Karpas-422 (cell line): ENCODE measurements at regions not wholly inside any gene's neighbourhood (a gene's known extent, or its start where the extent isn't known, plus 50 kb on each side); places are given as distances from the start of the nearest gene placed in this dataset.

Source experiments
- DNase-seq: peaks from one replicate; pipeline ENCODE4 v3.0.0-alpha.2; 2015
- H2AFZ ChIP-seq: fragments of 200-600 bp; sonication (generic); 2 replicates; pipeline ENCODE4 v1.6.1; 2014; ENCODE audit warnings: antibody characterized with exemption, low read length, mixed read lengths
- H3K27ac ChIP-seq: fragments of 200-600 bp; sonication (generic); 2 replicates; pipeline ENCODE4 v1.5.1; 2014; ENCODE audit warnings: mild to moderate bottlenecking, low read length, moderate library complexity
- H3K27me3 ChIP-seq: fragments of 200-600 bp; sonication (generic); 2 replicates; pipeline ENCODE4 v1.6.1; 2014; ENCODE audit warnings: low read length, mixed read lengths
- H3K36me3 ChIP-seq: fragments of 200-600 bp; sonication (generic); 2 replicates; pipeline ENCODE4 v1.6.1; 2014; ENCODE audit warnings: low read length, mixed read lengths; ENCODE audit not compliant: insufficient read depth
- H3K4me1 ChIP-seq: fragments of 200-600 bp; sonication (generic); 2 replicates; pipeline ENCODE4 v1.6.1; 2014; ENCODE audit warnings: mild to moderate bottlenecking, low read length, mixed read lengths
- H3K4me2 ChIP-seq: fragments of 200-600 bp; sonication (generic); 2 replicates; pipeline ENCODE4 v1.6.1; 2014; ENCODE audit warnings: low read length, low read depth, mild to moderate bottlenecking; ENCODE audit not compliant: poor library complexity, severe bottlenecking
- H3K4me3 ChIP-seq: fragments of 200-600 bp; sonication (generic); 2 replicates; pipeline ENCODE4 v1.5.1; 2014; ENCODE audit warnings: mild to moderate bottlenecking, antibody characterized with exemption, low read length, mixed read lengths
- H3K79me2 ChIP-seq: fragments of 200-600 bp; sonication (generic); 2 replicates; pipeline ENCODE4 v1.6.1; 2014; ENCODE audit warnings: mild to moderate bottlenecking, low read length, mixed read lengths
- H3K9ac ChIP-seq: fragments of 200-600 bp; sonication (generic); 2 replicates; pipeline ENCODE4 v1.6.0; 2014; ENCODE audit warnings: low read length
- H3K9me2 ChIP-seq: fragments of 200-600 bp; sonication (generic), shearing (Covaris generic); replicated peaks from 2 replicates; pipeline ENCODE4 v1.6.0; 2014; ENCODE audit warnings: mild to moderate bottlenecking, low read length, moderate library complexity; ENCODE audit not compliant: insufficient read depth
- H3K9me3 ChIP-seq: fragments of 300-700, 200-600 bp; sonication (generic); 2 replicates; pipeline ENCODE4 v1.6.1; 2014; ENCODE audit warnings: low read length, mixed read lengths
- H4K20me1 ChIP-seq: fragments of 200-600 bp; sonication (generic); 2 replicates; pipeline ENCODE4 v1.6.1; 2014; ENCODE audit warnings: mild to moderate bottlenecking, antibody characterized with exemption, low read length, low read depth; ENCODE audit not compliant: insufficient read depth

- H3K9ac ChIP-seq, result no peak overlapping the region
- no peaks in the 10 kb centered on the region for H3K4me1 ChIP-seq
- no peak overlapping the region for H3K4me2 ChIP-seq
- DNase-seq, result no peak
- no peaks in the 10 kb centered on the region for H3K9me2 ChIP-seq
- H3K27ac ChIP-seq, result no peak overlapping the region
- H2AFZ ChIP-seq, result no peak overlapping the region
- H3K36me3 ChIP-seq, result no peaks in the 10 kb centered on the region
- H3K4me3 ChIP-seq, result no peak overlapping the region
- no peaks in the 10 kb centered on the region for H3K27me3 ChIP-seq
- H3K9me3 ChIP-seq, result no peaks in the 10 kb centered on the region
- H4K20me1 ChIP-seq, result no peaks in the 10 kb centered on the region
- no peaks in the 10 kb centered on the region for H3K79me2 ChIP-seq
These were observed 830.1 kb upstream of the ZEB2 start for GRCh38 chr2:145350011-145350410.

- Histone ChIP-seq H3K9me3 (no peaks in the 10 kb centered on the region), H3K4me2 (no peak overlapping the region), H3K27me3 (no peaks in the 10 kb centered on the region), H3K4me3 (no peak overlapping the region), H3K9me2 (no peaks in the 10 kb centered on the region), H2AFZ (no peak overlapping the region), H3K36me3 (no peaks in the 10 kb centered on the region), H3K9ac (no peak overlapping the region), H3K27ac (no peak overlapping the region), H3K79me2 (no peaks in the 10 kb centered on the region), H3K4me1 (no peaks in the 10 kb centered on the region), H4K20me1 (no peaks in the 10 kb centered on the region)
- DNase-seq, result no peak
These were observed 824.3 kb upstream of the ZEB2 start for GRCh38 chr2:145344076-145344724.

DNA sequence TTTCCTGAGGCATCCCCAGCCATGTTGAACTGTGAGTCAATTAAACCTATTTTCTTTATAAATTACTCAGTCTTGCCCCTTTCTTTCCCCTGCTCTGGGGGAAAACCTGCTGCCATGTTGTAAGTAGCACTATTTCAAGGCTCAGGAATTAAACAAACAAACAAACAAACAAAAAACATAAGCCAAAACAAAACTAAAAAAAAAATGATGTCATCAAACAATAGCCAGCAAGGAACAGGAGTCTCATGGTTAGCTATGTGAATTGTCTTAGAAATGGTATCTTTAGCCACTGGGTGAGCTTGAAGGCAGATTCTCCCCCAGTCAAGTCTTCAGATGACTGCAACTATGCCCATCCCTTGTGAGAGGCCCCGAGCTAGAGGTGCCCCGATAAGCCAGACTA, 823.4 kb upstream of the ZEB2 start:
- Histone ChIP-seq H3K27me3 (no peaks in the 10 kb centered on the region), H3K9ac (no peak overlapping the region), H2AFZ (no peak overlapping the region), H3K27ac (no peak overlapping the region), H3K4me3 (no peak overlapping the region), H3K4me1 (no peaks in the 10 kb centered on the region), H3K9me3 (no peaks in the 10 kb centered on the region), H3K79me2 (no peaks in the 10 kb centered on the region), H4K20me1 (no peaks in the 10 kb centered on the region), H3K9me2 (no peaks in the 10 kb centered on the region), H3K4me2 (no peak overlapping the region), H3K36me3 (no peaks in the 10 kb centered on the region)
- DNase-seq, result no peak

DNA sequence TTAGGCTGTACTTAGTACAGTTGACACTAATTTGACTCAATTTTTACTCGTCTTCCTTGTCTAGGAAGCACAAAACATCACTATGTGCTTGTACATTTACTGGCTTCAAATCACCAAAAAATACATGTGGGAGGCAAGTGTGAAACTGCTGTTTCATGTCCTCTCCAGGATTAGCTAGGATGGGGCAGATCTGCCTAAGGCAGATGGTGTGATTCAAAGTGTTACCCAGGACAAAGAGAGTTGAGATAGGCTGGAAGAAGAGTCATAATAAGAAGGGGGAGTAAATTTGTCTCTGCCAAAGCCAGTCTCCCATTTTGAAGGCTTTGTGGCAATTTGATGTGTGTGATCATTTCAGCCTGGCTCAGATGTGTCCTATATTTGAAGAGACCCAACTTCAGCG, 821.6 kb upstream of the ZEB2 start:
- Histone ChIP-seq H3K9me2 (no peaks in the 10 kb centered on the region), H2AFZ (no peak overlapping the region), H3K4me2 (no peak overlapping the region)

GRCh38 chr2:145339646-145340045, 819.7 kb upstream of the ZEB2 start:
- H3K79me2 ChIP-seq, result no peaks in the 10 kb centered on the region
- H3K4me1 ChIP-seq, result no peaks in the 10 kb centered on the region
- H3K9me2 ChIP-seq, result no peaks in the 10 kb centered on the region
- H3K27me3 ChIP-seq, result no peaks in the 10 kb centered on the region
- H3K9ac ChIP-seq, result no peak overlapping the region
- H4K20me1 ChIP-seq, result no peaks in the 10 kb centered on the region
- H3K9me3 ChIP-seq, result no peaks in the 10 kb centered on the region
- no peak overlapping the region for H3K4me2 ChIP-seq
- H2AFZ ChIP-seq, result no peak overlapping the region
- no peak overlapping the region for H3K4me3 ChIP-seq
- no peak for DNase-seq
- H3K27ac ChIP-seq, result no peak overlapping the region
- H3K36me3 ChIP-seq, result no peaks in the 10 kb centered on the region

More for the DNA sequence above, 821.6 kb upstream of the ZEB2 start:
- Histone ChIP-seq H3K4me1 (no peaks in the 10 kb centered on the region), H3K4me3 (no peak overlapping the region), H3K36me3 (no peaks in the 10 kb centered on the region), H3K27ac (no peak overlapping the region), H3K79me2 (no peaks in the 10 kb centered on the region), H3K27me3 (no peaks in the 10 kb centered on the region), H3K9me3 (no peaks in the 10 kb centered on the region), H4K20me1 (no peaks in the 10 kb centered on the region), H3K9ac (no peak overlapping the region)
- DNase-seq, result no peak

DNA sequence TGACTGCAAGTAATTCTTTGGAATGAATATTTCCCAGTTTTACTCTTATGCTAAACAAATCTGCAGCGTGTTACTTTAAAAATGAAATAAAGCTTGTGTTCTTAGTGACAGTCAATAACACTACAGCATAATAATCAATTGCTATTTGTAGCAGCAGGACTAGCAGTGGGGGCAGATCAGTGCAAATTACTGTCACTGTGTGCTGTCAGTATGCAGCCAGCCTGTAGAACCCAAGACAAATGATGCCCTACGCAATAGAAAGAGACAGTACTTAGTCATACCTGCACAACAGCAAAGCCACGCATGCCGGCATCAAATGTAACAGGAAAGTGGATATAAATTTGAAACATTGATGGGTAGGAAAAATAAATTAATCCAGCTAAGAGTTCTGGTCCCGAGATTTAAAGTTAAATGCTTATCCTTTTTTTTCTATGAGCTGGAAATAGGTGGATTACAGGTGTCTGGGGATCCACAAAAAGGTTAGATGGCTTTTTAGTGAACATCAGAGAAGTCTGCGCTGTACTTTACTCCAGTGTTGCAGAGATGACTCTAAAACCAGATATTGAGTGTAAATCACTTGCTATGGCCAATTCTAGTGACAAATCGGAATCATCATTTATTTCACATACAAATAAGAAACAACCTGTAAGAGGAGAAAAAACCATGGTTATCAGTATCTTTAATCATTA, 812.4 kb upstream of the ZEB2 start:
- DNase-seq, result no peak
- no peak overlapping the region for H3K9ac ChIP-seq
- no peaks in the 10 kb centered on the region for H3K36me3 ChIP-seq
- H4K20me1 ChIP-seq, result no peaks in the 10 kb centered on the region
- no peak overlapping the region for H3K4me2 ChIP-seq
- H3K4me3 ChIP-seq, result no peak overlapping the region
- no peak overlapping the region for H3K27ac ChIP-seq
- H3K9me3 ChIP-seq, result no peaks in the 10 kb centered on the region
- H3K9me2 ChIP-seq, result no peaks in the 10 kb centered on the region
- no peaks in the 10 kb centered on the region for H3K4me1 ChIP-seq
- H3K27me3 ChIP-seq, result no peaks in the 10 kb centered on the region
- H2AFZ ChIP-seq, result no peak overlapping the region
- no peaks in the 10 kb centered on the region for H3K79me2 ChIP-seq

DNA sequence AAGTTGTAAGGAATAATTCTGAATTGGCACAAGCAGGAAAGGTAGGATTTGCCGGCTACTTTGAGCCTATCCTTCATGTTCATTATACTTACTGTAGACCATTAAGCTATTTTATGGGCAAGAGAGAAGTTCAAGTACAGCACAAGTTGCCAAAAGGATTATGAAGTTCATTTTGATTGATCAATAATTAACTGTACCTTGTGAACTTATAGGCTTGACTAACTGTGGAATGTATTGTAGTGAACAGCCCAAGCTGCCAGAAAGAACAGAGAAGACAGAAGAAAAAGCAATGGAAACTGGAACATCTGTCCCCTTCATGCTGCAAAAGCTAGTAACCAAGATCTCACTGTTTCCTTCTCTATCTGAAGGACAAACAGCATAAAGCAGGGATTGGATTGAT, 810.1 kb upstream of the ZEB2 start:
- Histone ChIP-seq H3K4me3 (no peak overlapping the region), H3K27me3 (no peaks in the 10 kb centered on the region), H3K9me2 (no peaks in the 10 kb centered on the region), H3K4me2 (no peak overlapping the region), H4K20me1 (no peaks in the 10 kb centered on the region), H3K9me3 (no peaks in the 10 kb centered on the region), H3K36me3 (no peaks in the 10 kb centered on the region), H3K79me2 (no peaks in the 10 kb centered on the region), H2AFZ (no peak overlapping the region), H3K27ac (no peak overlapping the region), H3K9ac (no peak overlapping the region), H3K4me1 (no peaks in the 10 kb centered on the region)
- no peak for DNase-seq

DNA sequence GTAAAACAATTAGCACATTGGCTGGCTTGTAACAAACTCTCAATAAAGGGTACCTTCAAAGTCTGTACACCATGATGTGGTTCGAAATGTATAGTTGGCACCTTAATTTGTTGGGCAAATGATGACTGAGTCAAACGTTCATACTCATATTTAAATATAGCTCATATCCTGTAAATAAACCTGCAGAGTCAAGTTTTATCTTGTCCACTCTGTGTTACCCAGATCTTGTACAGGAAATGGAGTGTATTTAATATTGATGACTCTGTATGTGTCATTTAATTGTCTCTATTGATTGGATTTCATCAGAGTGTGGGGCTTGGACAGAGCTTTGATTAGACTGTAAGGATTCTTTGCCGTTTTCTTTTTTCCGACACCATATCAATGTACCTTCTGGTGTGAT, 805.6 kb upstream of the ZEB2 start:
- Histone ChIP-seq H3K27me3 (no peaks in the 10 kb centered on the region), H2AFZ (no peak overlapping the region), H3K4me2 (no peak overlapping the region), H4K20me1 (no peaks in the 10 kb centered on the region), H3K36me3 (no peaks in the 10 kb centered on the region), H3K9me2 (no peaks in the 10 kb centered on the region), H3K4me1 (no peaks in the 10 kb centered on the region), H3K79me2 (no peaks in the 10 kb centered on the region), H3K4me3 (no peak overlapping the region), H3K27ac (no peak overlapping the region), H3K9me3 (no peaks in the 10 kb centered on the region), H3K9ac (no peak overlapping the region)
- no peak for DNase-seq
